Kidney (tissue), 13 donors: ENCODE measurements at regions not wholly inside any gene's neighbourhood (a gene's known extent, or its start where the extent isn't known, plus 50 kb on each side); places are given as distances from the start of the nearest gene placed in this dataset.

Source experiments
- DNase-seq, 5 donors: peaks; one replicate each; pipeline ENCODE4 v3.0.0-alpha.2; 2013 to 2020
- FAIRE-seq: peaks from 2 replicates; lab custom pipeline; 2012; peaks lifted over from hg19 to GRCh38; lab: Jason Lieb, UNC
- H3K27ac ChIP-seq, 2 donors: one replicate each; pipeline ENCODE4 v1.7.0; 2013; ENCODE audit warnings: low read depth in 2 of 2, low read length in 2 of 2, inconsistent platforms in 1 of 2
- H3K27me3 ChIP-seq: one replicate; pipeline ENCODE4 v1.7.1; 2013; ENCODE audit warnings: low read length, inconsistent platforms; ENCODE audit not compliant: control insufficient read depth, insufficient read depth
- H3K36me3 ChIP-seq, 3 donors: one replicate each; pipeline versions ENCODE4 v1.7.0 to v1.7.1; 2013; ENCODE audit warnings: low read length in 3 of 3, control low read depth in 1 of 3, inconsistent platforms in 1 of 3; ENCODE audit not compliant: insufficient read depth in 3 of 3, control insufficient read depth in 2 of 3
- H3K4me1 ChIP-seq, 3 donors: one replicate each; pipeline versions ENCODE4 v1.7.0 to v1.7.1; 2013; ENCODE audit warnings: low read length in 3 of 3, inconsistent platforms in 1 of 3, low read depth in 1 of 3; ENCODE audit not compliant: control insufficient read depth in 2 of 3, insufficient read depth in 2 of 3
- H3K4me3 ChIP-seq, 3 donors: one replicate each; pipeline versions ENCODE4 v1.7.0 to v1.8.1; 2013; ENCODE audit warnings: low read length in 3 of 3, control low read depth in 1 of 3, inconsistent platforms in 1 of 3
- H3K9ac ChIP-seq, 3 donors: one replicate each; pipeline versions ENCODE4 v1.7.0 to v1.7.1; 2013; ENCODE audit warnings: low read length in 3 of 3, control low read depth in 1 of 3, inconsistent platforms in 1 of 3
- H3K9me3 ChIP-seq, 3 donors: one replicate each; pipeline versions ENCODE4 v1.7.0 to v1.7.1; 2013; ENCODE audit warnings: low read length in 3 of 3, control low read depth in 1 of 3, inconsistent platforms in 1 of 3; ENCODE audit not compliant: control insufficient read depth in 2 of 3, insufficient read depth in 1 of 3
- CTCF ChIP-seq: IDR thresholded peaks from 3 replicates; pipeline ENCODE4 v1.5.1; 2012; ENCODE audit warnings: mild to moderate bottlenecking, moderate library complexity, borderline replicate concordance; ENCODE audit not compliant: insufficient read depth; ENCODE audit errors: extremely low read depth
- intact Hi-C: fragments of 100-400 bp; cut with DNase I; formaldehyde crosslinking; loops from one replicate; pipeline ENCODE4 v1.11.1; 2022
- donor health status: control.
- donor health status: control.
- donor health status: control.
- donor health status: control.
- donor health status: control.
- donor health status: DM: yes; HTN: yes; CAD: no.
- donor health status: Normal renal cell carcinoma (clear cell type).

- H3K27ac ChIP-seq, result no peak overlapping the region
Observed at GRCh38 chr13:47518530-47518929, 482.5 kb downstream of the SUCLA2 start.

GRCh38 chr13:47511647-47512046 lies 489.4 kb downstream of the SUCLA2 start:
- Histone ChIP-seq H3K4me3 (no peak overlapping the region), H3K27me3 (no peaks in the 10 kb centered on the region), H3K9me3 (no peaks in the 10 kb centered on the region), H3K36me3 (no peaks in the 10 kb centered on the region), H3K27ac (no peak overlapping the region), H3K4me1 (no peaks in the 10 kb centered on the region), H3K9ac (no peak overlapping the region)
- FAIRE-seq (no peak), DNase-seq (no peak)
- intact Hi-C loops, result no loop called here
- TF ChIP-seq CTCF, result no peak

More at GRCh38 chr13:47518530-47518929, 482.5 kb downstream of the SUCLA2 start:
- FAIRE-seq (no peak), DNase-seq (no peak)
- Histone ChIP-seq H3K9ac (no peak overlapping the region), H3K4me1 (no peaks in the 10 kb centered on the region), H3K4me3 (no peak overlapping the region), H3K36me3 (no peaks in the 10 kb centered on the region), H3K9me3 (no peaks in the 10 kb centered on the region), H3K27me3 (no peaks in the 10 kb centered on the region)
- intact Hi-C loops, result no loop called here
- no peak for TF ChIP-seq CTCF

GRCh38 chr13:47508527-47509228 lies 492.4 kb downstream of the SUCLA2 start:
- Histone ChIP-seq H3K27me3 (no peaks in the 10 kb centered on the region), H3K36me3 (no peaks in the 10 kb centered on the region), H3K4me3 (no peak overlapping the region), H3K9ac (no peak overlapping the region), H3K9me3 (no peaks in the 10 kb centered on the region), H3K27ac (no peak overlapping the region), H3K4me1 (no peaks in the 10 kb centered on the region)
- DNase-seq (no peak), FAIRE-seq (no peak)
- no peak for TF ChIP-seq CTCF
- intact Hi-C loops, result no loop called here

- FAIRE-seq (no peak), DNase-seq (no peak)
- Histone ChIP-seq H3K9me3 (no peaks in the 10 kb centered on the region), H3K27ac (no peak overlapping the region), H3K4me1 (no peaks in the 10 kb centered on the region), H3K9ac (no peak overlapping the region), H3K4me3 (no peak overlapping the region), H3K36me3 (no peaks in the 10 kb centered on the region), H3K27me3 (no peaks in the 10 kb centered on the region)
- intact Hi-C loops, result no loop called here
- no peak for TF ChIP-seq CTCF
Observed at GRCh38 chr13:47503475-47503874, 497.6 kb downstream of the SUCLA2 start.
